Hepatocyte (in vitro differentiated cells): ENCODE measurements at regions not wholly inside any gene's neighbourhood (a gene's known extent, or its start where the extent isn't known, plus 50 kb on each side); places are given as distances from the start of the nearest gene placed in this dataset.

Source experiments
- DNase-seq: peaks from one replicate; pipeline ENCODE4 v3.0.0-alpha.2; 2016; ENCODE audit warnings: low spot score
- H2AFZ ChIP-seq: fragments of 200-600 bp; sonication (generic); 2 replicates; pipeline ENCODE4 v1.6.0; 2016; ENCODE audit warnings: antibody characterized with exemption, mild to moderate bottlenecking
- H3K27ac ChIP-seq: fragments of 200-600 bp; sonication (generic); 2 replicates; pipeline ENCODE4 v1.5.1; 2016; ENCODE audit warnings: mild to moderate bottlenecking
- H3K27me3 ChIP-seq: fragments of 200-600 bp; sonication (generic); 2 replicates; pipeline ENCODE4 v1.6.1; 2016
- H3K36me3 ChIP-seq: fragments of 200-600 bp; sonication (generic); replicated peaks from 2 replicates; pipeline ENCODE4 v1.5.1; 2016; ENCODE audit warnings: low read depth; ENCODE audit not compliant: insufficient read depth
- H3K4me1 ChIP-seq: fragments of 200-600 bp; sonication (generic); 2 replicates; pipeline ENCODE4 v1.5.1; 2016; ENCODE audit warnings: mild to moderate bottlenecking, moderate library complexity; ENCODE audit not compliant: insufficient read depth
- H3K4me2 ChIP-seq: fragments of 200-600 bp; sonication (generic); 2 replicates; pipeline ENCODE4 v1.6.0; 2016
- H3K4me3 ChIP-seq: fragments of 200-600 bp; sonication (generic); 2 replicates; pipeline ENCODE4 v1.5.1; 2016; ENCODE audit warnings: mild to moderate bottlenecking
- H3K79me2 ChIP-seq: fragments of 200-600 bp; sonication (generic); 2 replicates; pipeline ENCODE4 v1.6.0; 2017; ENCODE audit warnings: mild to moderate bottlenecking
- H3K9me2 ChIP-seq: fragments of 200-600 bp; sonication (generic); replicated peaks from 2 replicates; pipeline ENCODE4 v1.6.0; 2017; ENCODE audit warnings: mild to moderate bottlenecking; ENCODE audit not compliant: insufficient read depth
- H3K9me3 ChIP-seq: fragments of 200-600 bp; sonication (generic); 2 replicates; pipeline ENCODE4 v1.5.1; 2016; ENCODE audit warnings: low read depth, mild to moderate bottlenecking
- H4K20me1 ChIP-seq: fragments of 200-600 bp; sonication (generic); 2 replicates; pipeline ENCODE4 v1.6.0; 2016; ENCODE audit warnings: mild to moderate bottlenecking; ENCODE audit not compliant: insufficient read depth, poor library complexity, severe bottlenecking
- EZH2 ChIP-seq: fragments of 200-600 bp; sonication (generic); IDR thresholded peaks from 2 replicates; pipeline ENCODE4 v1.6.1; 2016; ENCODE audit warnings: antibody characterized with exemption, mild to moderate bottlenecking, borderline replicate concordance
- EZH2phosphoT487 ChIP-seq: fragments of 200-600 bp; sonication (generic); IDR thresholded peaks from one replicate; pipeline ENCODE4 v1.6.1; 2018; ENCODE audit warnings: antibody characterized with exemption, mild to moderate bottlenecking, low read depth, moderate library complexity; ENCODE audit not compliant: unreplicated experiment, severe bottlenecking
- WGBS: methylation state at CpG from one replicate; pipeline ENCODE4 v1.1.6; 2016; ENCODE audit warnings: low lambda C conversion rate; ENCODE audit errors: missing lambda C conversion rate; 5-methylcytosine and 5-hydroxymethylcytosine counted together
- TF ChIP-seq, protein P1 (sequence below): fragments of 200-600 bp; sonication (generic); IDR thresholded peaks from 2 replicates; pipeline ENCODE4 v1.5.1; 2016; ENCODE audit warnings: antibody characterized with exemption, mild to moderate bottlenecking; ENCODE audit not compliant: poor library complexity

DNA sequence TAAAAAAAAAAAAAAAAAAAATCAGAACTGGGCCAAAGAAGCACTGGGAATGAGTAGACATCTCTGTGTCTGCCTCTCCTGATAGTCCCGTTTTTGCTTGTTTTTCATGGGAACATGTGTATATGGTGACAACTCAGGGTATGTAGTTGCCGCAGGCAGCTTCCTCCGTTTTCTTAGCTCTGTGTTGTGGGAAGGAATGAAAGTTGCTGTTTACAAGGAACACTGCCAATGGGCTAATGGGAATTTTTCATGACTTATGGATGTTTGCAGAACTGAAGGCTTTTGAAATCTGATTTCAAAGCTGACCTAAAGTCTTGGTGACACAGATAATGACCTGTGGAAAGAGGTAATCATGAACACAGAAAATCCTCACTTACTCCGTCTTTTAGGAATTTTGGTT is 146.4 kb upstream of the BTG1 start:
- H3K4me3 ChIP-seq: no peak overlapping the region
- no peak overlapping the region for H2AFZ ChIP-seq
- TF ChIP-seq EZH2phosphoT487: no peak
- no peak for TF ChIP-seq EZH2
- TF ChIP-seq, protein P1, sequence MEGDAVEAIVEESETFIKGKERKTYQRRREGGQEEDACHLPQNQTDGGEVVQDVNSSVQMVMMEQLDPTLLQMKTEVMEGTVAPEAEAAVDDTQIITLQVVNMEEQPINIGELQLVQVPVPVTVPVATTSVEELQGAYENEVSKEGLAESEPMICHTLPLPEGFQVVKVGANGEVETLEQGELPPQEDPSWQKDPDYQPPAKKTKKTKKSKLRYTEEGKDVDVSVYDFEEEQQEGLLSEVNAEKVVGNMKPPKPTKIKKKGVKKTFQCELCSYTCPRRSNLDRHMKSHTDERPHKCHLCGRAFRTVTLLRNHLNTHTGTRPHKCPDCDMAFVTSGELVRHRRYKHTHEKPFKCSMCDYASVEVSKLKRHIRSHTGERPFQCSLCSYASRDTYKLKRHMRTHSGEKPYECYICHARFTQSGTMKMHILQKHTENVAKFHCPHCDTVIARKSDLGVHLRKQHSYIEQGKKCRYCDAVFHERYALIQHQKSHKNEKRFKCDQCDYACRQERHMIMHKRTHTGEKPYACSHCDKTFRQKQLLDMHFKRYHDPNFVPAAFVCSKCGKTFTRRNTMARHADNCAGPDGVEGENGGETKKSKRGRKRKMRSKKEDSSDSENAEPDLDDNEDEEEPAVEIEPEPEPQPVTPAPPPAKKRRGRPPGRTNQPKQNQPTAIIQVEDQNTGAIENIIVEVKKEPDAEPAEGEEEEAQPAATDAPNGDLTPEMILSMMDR: no peak
- no peaks in the 10 kb centered on the region for H4K20me1 ChIP-seq
- no peak for DNase-seq
- H3K27me3 ChIP-seq: no peaks in the 10 kb centered on the region
- H3K4me1 ChIP-seq: peaks cover 4% of the 10 kb centered on the region
- H3K9me2 ChIP-seq: no peaks in the 10 kb centered on the region
- H3K36me3 ChIP-seq: no peaks in the 10 kb centered on the region
- no peaks in the 10 kb centered on the region for H3K9me3 ChIP-seq
- H3K79me2 ChIP-seq: no peaks in the 10 kb centered on the region
- 81% methylated on average over 4 of the region's 4 CpGs for WGBS
- no peak overlapping the region for H3K4me2 ChIP-seq
- H3K27ac ChIP-seq: no peak overlapping the region

DNA sequence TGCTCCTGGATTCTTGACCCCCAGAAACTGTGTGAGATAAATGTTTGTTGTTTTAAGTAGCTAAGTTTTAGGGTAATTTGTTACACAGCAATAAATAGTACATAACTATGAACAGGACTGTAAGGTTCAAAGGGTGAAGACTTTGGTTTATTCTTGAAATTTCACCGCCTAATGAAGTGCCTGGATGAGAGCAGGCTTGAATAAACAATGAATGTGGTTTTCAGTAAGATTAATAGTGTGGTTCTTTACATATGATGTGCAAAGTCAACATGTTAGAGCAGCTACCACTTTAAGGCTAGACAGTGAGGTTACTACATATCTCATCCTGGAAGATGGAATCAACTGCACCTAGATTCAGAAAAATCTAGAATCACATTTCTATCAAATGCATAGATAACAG is 145.2 kb upstream of the BTG1 start:
- no peak overlapping the region for H3K4me3 ChIP-seq

DNA sequence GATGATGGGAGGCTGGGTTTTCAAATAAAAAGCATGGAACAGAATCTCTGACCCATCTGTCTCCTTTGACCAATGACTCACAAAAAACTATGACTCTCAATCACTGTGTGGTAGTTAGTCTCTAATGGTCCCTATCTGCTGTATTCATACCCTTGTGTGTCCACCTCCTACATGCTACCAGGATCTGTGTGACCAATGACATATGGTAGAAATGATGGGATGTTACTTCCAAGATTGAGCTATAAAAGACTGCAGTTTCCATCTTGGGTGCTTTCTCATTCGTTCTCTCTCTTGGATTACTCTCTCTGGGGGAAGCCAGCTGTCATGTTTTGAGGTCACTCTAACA is 144.7 kb upstream of the BTG1 start:
- H4K20me1 ChIP-seq: no peaks in the 10 kb centered on the region
- no peaks in the 10 kb centered on the region for H3K9me3 ChIP-seq
- no peak overlapping the region for H3K4me2 ChIP-seq
- DNase-seq: no peak
- H3K9me2 ChIP-seq: no peaks in the 10 kb centered on the region
- peaks cover 1% of the 10 kb centered on the region for H3K4me1 ChIP-seq
- no peaks in the 10 kb centered on the region for H3K27me3 ChIP-seq
- H3K36me3 ChIP-seq: no peaks in the 10 kb centered on the region
- no peaks in the 10 kb centered on the region for H3K79me2 ChIP-seq
- no peak overlapping the region for H3K27ac ChIP-seq
- H2AFZ ChIP-seq: no peak overlapping the region
- H3K4me3 ChIP-seq: no peak overlapping the region
- TF ChIP-seq, protein P1: no peak
- TF ChIP-seq EZH2phosphoT487: no peak
- no peak for TF ChIP-seq EZH2
- 80% methylated on average over 1 of the region's 1 CpG for WGBS

More for the DNA sequence above, 145.2 kb upstream of the BTG1 start:
- H3K36me3 ChIP-seq: no peaks in the 10 kb centered on the region
- H3K4me1 ChIP-seq: peaks cover 4% of the 10 kb centered on the region
- H2AFZ ChIP-seq: no peak overlapping the region
- no peak overlapping the region for H3K27ac ChIP-seq
- no peaks in the 10 kb centered on the region for H3K79me2 ChIP-seq
- no peaks in the 10 kb centered on the region for H3K27me3 ChIP-seq
- DNase-seq: no peak
- H4K20me1 ChIP-seq: no peaks in the 10 kb centered on the region
- TF ChIP-seq, protein P1: no peak
- TF ChIP-seq EZH2 (no peak), EZH2phosphoT487 (no peak)
- H3K9me2 ChIP-seq: no peaks in the 10 kb centered on the region
- WGBS: 72% methylated on average over 1 of the region's 1 CpG
- no peaks in the 10 kb centered on the region for H3K9me3 ChIP-seq
- no peak overlapping the region for H3K4me2 ChIP-seq

DNA sequence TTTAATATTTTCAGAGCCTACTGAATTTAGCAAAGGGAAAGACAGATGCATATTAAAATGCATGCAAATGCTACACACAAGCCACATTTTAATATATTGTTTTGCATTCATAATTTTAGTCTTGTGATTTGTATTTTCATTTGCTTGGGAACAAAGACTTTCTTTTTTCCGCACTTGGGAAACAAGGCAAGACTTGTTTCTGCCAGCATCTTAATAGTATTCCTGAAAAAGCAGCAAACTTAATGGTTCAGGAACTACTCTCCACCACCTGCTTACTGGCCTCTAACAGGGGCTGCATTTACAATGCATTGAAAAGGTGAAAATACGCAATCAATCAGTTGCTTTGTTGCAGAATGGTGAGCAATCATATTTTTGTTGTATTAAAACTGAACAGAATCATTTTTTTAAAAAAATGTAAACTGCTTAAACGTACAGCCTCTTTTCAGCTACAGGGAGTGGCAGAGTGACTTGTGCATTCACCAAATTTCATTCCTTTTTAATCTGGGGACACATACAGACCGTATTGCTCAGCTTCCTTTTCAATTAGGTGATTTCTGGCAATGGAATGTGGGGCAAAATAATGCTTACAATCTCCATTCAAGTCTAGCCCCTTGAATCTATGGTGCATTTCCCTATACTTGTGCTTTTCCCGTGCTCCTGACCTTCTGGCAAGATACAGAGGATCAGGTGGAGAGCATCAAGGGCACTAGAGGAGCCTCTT is 144.1 kb upstream of the BTG1 start:
- Histone ChIP-seq H3K27ac (no peak overlapping the region), H2AFZ (no peak overlapping the region), H4K20me1 (no peaks in the 10 kb centered on the region), H3K9me3 (no peaks in the 10 kb centered on the region), H3K4me3 (no peak overlapping the region), H3K4me1 (no peaks in the 10 kb centered on the region), H3K79me2 (no peaks in the 10 kb centered on the region), H3K36me3 (no peaks in the 10 kb centered on the region), H3K9me2 (no peaks in the 10 kb centered on the region), H3K27me3 (no peaks in the 10 kb centered on the region), H3K4me2 (no peak overlapping the region)
- no peak for TF ChIP-seq EZH2phosphoT487
- TF ChIP-seq EZH2: no peak
- TF ChIP-seq, protein P1: no peak
- WGBS: 88% methylated on average over 5 of the region's 5 CpGs
- no peak for DNase-seq
